Forelimb muscle (tissue), 1 donor: ENCODE measurements at regions not wholly inside any gene's neighbourhood (a gene's known extent, or its start where the extent isn't known, plus 50 kb on each side); places are given as distances from the start of the nearest gene placed in this dataset.

Experiments
- DNase-seq: peaks from one replicate; pipeline ENCODE4 v3.0.0-alpha.2; 2013; ENCODE audit warnings: low read depth

GRCh38 chr18:37783771-37784170 is 218.2 kb upstream of the CELF4 start:
- no peak for DNase-seq

GRCh38 chr18:37779220-37779619 is 213.6 kb upstream of the CELF4 start:
- no peak for DNase-seq

- peak; percentile 5 for DNase-seq
Observed at GRCh38 chr18:37778417-37779165, 213.0 kb upstream of the CELF4 start.

GRCh38 chr18:37769826-37770225 is 204.2 kb upstream of the CELF4 start:
- no peak for DNase-seq

- no peak for DNase-seq
Observed at GRCh38 chr18:37764541-37765288, 199.1 kb upstream of the CELF4 start.

- DNase-seq, result no peak
Observed at GRCh38 chr18:37762076-37762621, 196.6 kb upstream of the CELF4 start.

GRCh38 chr18:37754141-37754540 is 188.5 kb upstream of the CELF4 start:
- DNase-seq, result no peak

- no peak for DNase-seq
Observed at GRCh38 chr18:37742436-37742835, 176.8 kb upstream of the CELF4 start.

GRCh38 chr18:37741032-37741623 is 175.5 kb upstream of the CELF4 start:
- DNase-seq, result no peak

GRCh38 chr18:37734406-37734805 is 168.8 kb upstream of the CELF4 start:
- DNase-seq, result no peak

- DNase-seq, result no peak
Observed at GRCh38 chr18:37729716-37730115, 164.1 kb upstream of the CELF4 start.

- DNase-seq, result no peak
Observed at GRCh38 chr18:37724206-37724605, 158.6 kb upstream of the CELF4 start.

- DNase-seq, result no peak
Observed at GRCh38 chr18:37721544-37722522, 156.2 kb upstream of the CELF4 start.

- no peak for DNase-seq
Observed at GRCh38 chr18:37720663-37721062, 155.1 kb upstream of the CELF4 start.

GRCh38 chr18:37717656-37718055 is 152.1 kb upstream of the CELF4 start:
- DNase-seq, result no peak

- DNase-seq, result no peak
Observed at GRCh38 chr18:37717098-37717497, 151.5 kb upstream of the CELF4 start.

GRCh38 chr18:37716106-37716735 is 150.6 kb upstream of the CELF4 start:
- DNase-seq, result no peak

- no peak for DNase-seq
Observed at GRCh38 chr18:37714691-37715090, 149.1 kb upstream of the CELF4 start.

GRCh38 chr18:37712776-37713175 is 147.2 kb upstream of the CELF4 start:
- DNase-seq, result no peak

- DNase-seq, result peak; percentile 11
Observed at GRCh38 chr18:37711766-37712505, 146.3 kb upstream of the CELF4 start.
